ENCODE measurements at regions not wholly inside any gene's neighbourhood (a gene's known extent, or its start where the extent isn't known, plus 50 kb on each side); places are given as distances from the start of the nearest gene placed in this dataset.

GRCh38 chr6:51462896-51463295, 624.5 kb downstream of the PKHD1 start:
- TF ChIP-seq CTCF (IDR thresholded peaks at IDR 0.05; ENCODE audit: borderline replicate concordance, insufficient read depth, low read depth, low read length): no peak
- H3K4me3 ChIP-seq (ENCODE audit: low read depth, low read length): no peak overlapping the region

GRCh38 chr6:51463321-51463720, 624.1 kb downstream of the PKHD1 start:
- no peak for TF ChIP-seq CTCF (IDR thresholded peaks at IDR 0.05; ENCODE audit: borderline replicate concordance, insufficient read depth, low read depth, low read length)

GRCh38 chr6:51464956-51465355, 622.5 kb downstream of the PKHD1 start:
- no peak for TF ChIP-seq CTCF (IDR thresholded peaks at IDR 0.05; ENCODE audit: borderline replicate concordance, insufficient read depth, low read depth, low read length)
- H3K4me3 ChIP-seq (ENCODE audit: low read depth, low read length): no peak overlapping the region

More at GRCh38 chr6:51463321-51463720, 624.1 kb downstream of the PKHD1 start:
- H3K4me3 ChIP-seq (ENCODE audit: low read depth, low read length): no peak overlapping the region

GRCh38 chr6:51466427-51466826, 621.0 kb downstream of the PKHD1 start:
- no peak for TF ChIP-seq CTCF (IDR thresholded peaks at IDR 0.05; ENCODE audit: borderline replicate concordance, insufficient read depth, low read depth, low read length)
- no peak overlapping the region for H3K4me3 ChIP-seq (ENCODE audit: low read depth, low read length)

- H3K4me3 ChIP-seq (ENCODE audit: low read depth, low read length): no peak overlapping the region
- no peak for TF ChIP-seq CTCF (IDR thresholded peaks at IDR 0.05; ENCODE audit: borderline replicate concordance, insufficient read depth, low read depth, low read length)
These were observed 620.0 kb downstream of the PKHD1 start for GRCh38 chr6:51467231-51467952.

GRCh38 chr6:51468704-51469103, 618.7 kb downstream of the PKHD1 start:
- no peak for TF ChIP-seq CTCF (IDR thresholded peaks at IDR 0.05; ENCODE audit: borderline replicate concordance, insufficient read depth, low read depth, low read length)
- no peak overlapping the region for H3K4me3 ChIP-seq (ENCODE audit: low read depth, low read length)

GRCh38 chr6:51472745-51473487, 614.5 kb downstream of the PKHD1 start:
- TF ChIP-seq CTCF (IDR thresholded peaks at IDR 0.05; ENCODE audit: borderline replicate concordance, insufficient read depth, low read depth, low read length): no peak
- no peak overlapping the region for H3K4me3 ChIP-seq (ENCODE audit: low read depth, low read length)

All from GM12875 (cell line).